Germinal center (tissue), 1 donor: ENCODE measurements at regions not wholly inside any gene's neighbourhood (a gene's known extent, or its start where the extent isn't known, plus 50 kb on each side); places are given as distances from the start of the nearest gene placed in this dataset.

ENCODE experiments used
- DNase-seq: peaks from one replicate; pipeline ENCODE4 v3.0.0; 2012; ENCODE audit warnings: mixed read lengths, low spot score

- DNase-seq, result no peak
Measured at GRCh38 chr2:220053919-220054318, 426.5 kb downstream of the SLC4A3 start.

GRCh38 chr2:220057391-220057790, 430.0 kb downstream of the SLC4A3 start:
- no peak for DNase-seq

GRCh38 chr2:220057916-220058315, 430.5 kb downstream of the SLC4A3 start:
- no peak for DNase-seq

GRCh38 chr2:220064111-220065030, 436.9 kb downstream of the SLC4A3 start:
- no peak for DNase-seq

- no peak for DNase-seq
Measured at GRCh38 chr2:220065581-220065980, 438.2 kb downstream of the SLC4A3 start.

GRCh38 chr2:220068846-220069245, 441.4 kb downstream of the SLC4A3 start:
- no peak for DNase-seq

- no peak for DNase-seq
Measured at GRCh38 chr2:220070349-220070748, 442.9 kb downstream of the SLC4A3 start.

- DNase-seq, result no peak
Measured at GRCh38 chr2:220071696-220072095, 444.3 kb downstream of the SLC4A3 start.

GRCh38 chr2:220072669-220073220, 445.3 kb downstream of the SLC4A3 start:
- DNase-seq, result no peak

- DNase-seq, result no peak
Measured at GRCh38 chr2:220075835-220076234, 448.4 kb downstream of the SLC4A3 start.

- DNase-seq, result no peak
Measured at GRCh38 chr2:220076734-220077133, 449.3 kb downstream of the SLC4A3 start.

- DNase-seq, result no peak
Measured at GRCh38 chr2:220077488-220077887, 450.1 kb downstream of the SLC4A3 start.

GRCh38 chr2:220078439-220078838, 451.0 kb downstream of the SLC4A3 start:
- DNase-seq, result no peak

GRCh38 chr2:220079595-220079994, 452.2 kb downstream of the SLC4A3 start:
- no peak for DNase-seq

GRCh38 chr2:220081171-220081570, 453.7 kb downstream of the SLC4A3 start:
- no peak for DNase-seq

- DNase-seq, result no peak
Measured at GRCh38 chr2:220090050-220090449, 462.6 kb downstream of the SLC4A3 start.

- no peak for DNase-seq
Measured at GRCh38 chr2:220096406-220096805, 469.0 kb downstream of the SLC4A3 start.

GRCh38 chr2:220101980-220102379, 474.6 kb downstream of the SLC4A3 start:
- no peak for DNase-seq

GRCh38 chr2:220103596-220103995, 476.2 kb downstream of the SLC4A3 start:
- DNase-seq, result no peak

GRCh38 chr2:220104871-220105351, 477.5 kb downstream of the SLC4A3 start:
- DNase-seq, result no peak

- no peak for DNase-seq
Measured at GRCh38 chr2:220106065-220106464, 478.6 kb downstream of the SLC4A3 start.

GRCh38 chr2:220107380-220107791, 480.0 kb downstream of the SLC4A3 start:
- DNase-seq, result no peak

- no peak for DNase-seq
Measured at GRCh38 chr2:220114443-220114842, 487.0 kb downstream of the SLC4A3 start.
